A549 (cell line): ENCODE measurements at regions not wholly inside any gene's neighbourhood (a gene's known extent, or its start where the extent isn't known, plus 50 kb on each side); places are given as distances from the start of the nearest gene placed in this dataset.

Experiments used
- CTCF ChIP-seq: fragments of >200 bp; sonication (Bioruptor Twin); formaldehyde crosslinking; IDR thresholded peaks from 3 replicates; pipeline ENCODE4 v1.5.1; 2016
- EP300 ChIP-seq, 2 experiments: fragments of >200 bp; sonication (Bioruptor Twin); formaldehyde crosslinking; IDR thresholded peaks; 2 replicates in 1 of 2; 3 replicates in 1 of 2; pipeline ENCODE4 v1.6.1; 2016 to 2017
- HDAC2 ChIP-seq: fragments of 200-600 bp; sonication (generic); IDR thresholded peaks from 2 replicates; pipeline ENCODE4 v1.6.1; 2016
- HMGXB4 ChIP-seq: fragments of 250-450 bp; sonication (Bioruptor Pico); IDR thresholded peaks from 2 replicates; pipeline ENCODE4 v1.5.0; 2021; ENCODE audit warnings: mild to moderate bottlenecking, moderate library complexity, borderline replicate concordance
- JUN ChIP-seq, 2 experiments: fragments of >200 bp; sonication (Bioruptor Twin); formaldehyde crosslinking; IDR thresholded peaks; 2 replicates in 1 of 2; 3 replicates in 1 of 2; pipeline ENCODE4 v1.6.1; 2016 to 2017
- KDM1A ChIP-seq: fragments of 200-600 bp; sonication (generic); IDR thresholded peaks from 2 replicates; pipeline ENCODE4 v1.6.1; 2016; ENCODE audit warnings: low read depth, mild to moderate bottlenecking
- NR3C1 ChIP-seq: fragments of >200 bp; sonication (Bioruptor Twin); formaldehyde crosslinking; IDR thresholded peaks from 3 replicates; pipeline ENCODE4 v1.6.1; 2017
- RAD21 ChIP-seq, 2 experiments: fragments of >200 bp in 1 of 2; sonication (Bioruptor Twin) in 1 of 2; formaldehyde crosslinking in 1 of 2; IDR thresholded peaks in 1 of 2; conservative IDR thresholded peaks in 1 of 2; 2 replicates in 1 of 2; 3 replicates in 1 of 2; pipeline ENCODE4 v1.6.1; 2012 to 2018; ENCODE audit warnings: inconsistent platforms in 1 of 2
- TF ChIP-seq, protein P1 (sequence below): IDR thresholded peaks from 2 replicates; pipeline ENCODE4 v1.6.1; 2012

DNA sequence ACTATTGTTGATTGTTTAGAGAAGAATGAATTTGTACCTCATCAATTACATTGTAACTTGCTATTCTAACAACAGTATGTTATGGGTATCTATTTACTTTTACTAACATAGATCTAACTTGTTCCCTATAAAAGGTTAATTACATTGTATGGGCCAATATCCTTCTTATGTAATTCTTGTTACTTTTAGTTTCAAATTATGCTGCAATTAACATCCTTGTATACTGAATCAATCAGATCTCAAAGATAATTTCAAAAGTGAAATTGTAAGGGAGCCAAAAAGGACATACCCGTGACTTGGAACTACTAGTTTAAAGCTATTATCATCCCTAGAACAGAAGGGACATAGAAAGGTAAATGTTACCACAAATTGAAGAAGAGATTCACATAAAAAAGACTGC, 79.9 kb upstream of the RIT2 start:
- TF ChIP-seq EP300 (IDR thresholded peaks at IDR 0.05) = no peak
- TF ChIP-seq RAD21 (conservative IDR thresholded peaks at IDR 0.05 in 1 of 2, IDR thresholded peaks at IDR 0.05 in 1 of 2) = no peak
- no peak for TF ChIP-seq CTCF
- no peak for TF ChIP-seq NR3C1
- TF ChIP-seq HDAC2 = no peak
- no peak for TF ChIP-seq KDM1A
- TF ChIP-seq, protein P1, sequence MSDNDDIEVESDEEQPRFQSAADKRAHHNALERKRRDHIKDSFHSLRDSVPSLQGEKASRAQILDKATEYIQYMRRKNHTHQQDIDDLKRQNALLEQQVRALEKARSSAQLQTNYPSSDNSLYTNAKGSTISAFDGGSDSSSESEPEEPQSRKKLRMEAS = no peak
- TF ChIP-seq HMGXB4 (CRISPR knock-in tag) = no peak
- TF ChIP-seq JUN (IDR thresholded peaks at IDR 0.05) = no peak
